GM23338 (cell line): ENCODE measurements at regions not wholly inside any gene's neighbourhood (a gene's known extent, or its start where the extent isn't known, plus 50 kb on each side); places are given as distances from the start of the nearest gene placed in this dataset.

Source experiments
- CREB1 ChIP-seq: fragments of 250-450 bp; sonication (Bioruptor Pico); IDR thresholded peaks from 2 replicates; pipeline ENCODE4 v1.5.0; 2020; ENCODE audit warnings: low read depth, mild to moderate bottlenecking, moderate library complexity
- ETS1 ChIP-seq: IDR thresholded peaks from 2 replicates; pipeline ENCODE4 v1.6.1; 2016; ENCODE audit warnings: antibody characterized with exemption
- EZH2phosphoT487 ChIP-seq: fragments of 200-600 bp; sonication (generic); IDR thresholded peaks from one replicate; pipeline ENCODE4 v1.8.1; 2018; ENCODE audit warnings: antibody characterized with exemption; ENCODE audit not compliant: unreplicated experiment
- JUNB ChIP-seq: IDR thresholded peaks from one replicate; pipeline ENCODE4 v1.6.1; 2016; ENCODE audit warnings: antibody characterized with exemption; ENCODE audit not compliant: unreplicated experiment
- POLR2AphosphoS5 ChIP-seq: IDR thresholded peaks from 2 replicates; pipeline ENCODE4 v1.6.1; 2016; ENCODE audit warnings: antibody characterized with exemption, low read depth
- REST ChIP-seq: IDR thresholded peaks from one replicate; pipeline ENCODE4 v1.6.1; 2018; ENCODE audit warnings: antibody characterized with exemption; ENCODE audit not compliant: unreplicated experiment
- ZNF114 ChIP-seq: fragments of 250-450 bp; sonication (Bioruptor Pico); IDR thresholded peaks from 2 replicates; pipeline ENCODE4 v1.5.0; 2020; ENCODE audit warnings: mild to moderate bottlenecking, moderate library complexity
- ZNF462 ChIP-seq: fragments of 250-450 bp; sonication (Bioruptor Pico); IDR thresholded peaks from 2 replicates; pipeline ENCODE4 v1.5.0; 2020; ENCODE audit warnings: mild to moderate bottlenecking, moderate library complexity

GRCh38 chr1:168811176-168811575, 82.2 kb upstream of the DPT start (continued):
- no peak for TF ChIP-seq ZNF462
- no peak for TF ChIP-seq POLR2AphosphoS5
- TF ChIP-seq CREB1 = no peak
- TF ChIP-seq JUNB = no peak
- no peak for TF ChIP-seq ZNF114 (CRISPR knock-in tag)
- no peak for TF ChIP-seq ETS1
- TF ChIP-seq REST = no peak
- TF ChIP-seq EZH2phosphoT487 = no peak
